Right ventricle myocardium inferior (tissue), 1 donor: ENCODE measurements at regions not wholly inside any gene's neighbourhood (a gene's known extent, or its start where the extent isn't known, plus 50 kb on each side); places are given as distances from the start of the nearest gene placed in this dataset.

Source experiments
- ATAC-seq: fragments of 200-7000 bp; cut with Tn5 transposase; one replicate; pipeline ENCODE4 v1.9.1; 2020; ENCODE audit warnings: mild to moderate bottlenecking, moderate library complexity
- DNase-seq: peaks from one replicate; pipeline ENCODE4 v3.0.0; 2021; ENCODE audit errors: missing footprints
- intact Hi-C: fragments of 100-400 bp; cut with DNase I; formaldehyde crosslinking; loops from one replicate; pipeline ENCODE4 v1.11.0; 2022
- donor health status: DM: no; HTN: yes; CAD: no; lungs with severe emphysema.

DNA sequence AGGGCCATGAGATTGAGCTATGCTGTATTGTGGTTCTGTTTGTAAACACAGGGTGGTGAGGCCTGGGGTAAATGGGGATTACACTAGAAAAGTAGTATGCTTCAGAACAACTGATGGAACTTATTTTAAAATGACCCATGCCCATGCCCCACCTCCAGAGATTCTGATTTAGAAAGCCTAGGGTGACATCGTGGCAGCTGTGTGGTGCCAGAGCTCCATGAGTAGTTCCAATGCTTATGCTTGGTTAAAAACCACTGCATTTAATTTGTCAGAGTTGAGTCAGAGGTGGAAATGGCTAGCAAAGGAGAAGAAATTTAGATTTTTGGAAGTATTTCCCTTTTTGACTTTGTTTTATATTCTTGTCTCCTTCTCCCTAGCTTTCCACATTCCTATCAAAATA is 63.4 kb upstream of the PDE5A start:
- intact Hi-C loops, result loop anchor here (2.0 to 5.0 kb wide), 2 partner anchors 95 to 357 kb away; no protein-coding TSS in a partner anchor
- DNase-seq (no peak), ATAC-seq (peak; percentile 62)

DNA sequence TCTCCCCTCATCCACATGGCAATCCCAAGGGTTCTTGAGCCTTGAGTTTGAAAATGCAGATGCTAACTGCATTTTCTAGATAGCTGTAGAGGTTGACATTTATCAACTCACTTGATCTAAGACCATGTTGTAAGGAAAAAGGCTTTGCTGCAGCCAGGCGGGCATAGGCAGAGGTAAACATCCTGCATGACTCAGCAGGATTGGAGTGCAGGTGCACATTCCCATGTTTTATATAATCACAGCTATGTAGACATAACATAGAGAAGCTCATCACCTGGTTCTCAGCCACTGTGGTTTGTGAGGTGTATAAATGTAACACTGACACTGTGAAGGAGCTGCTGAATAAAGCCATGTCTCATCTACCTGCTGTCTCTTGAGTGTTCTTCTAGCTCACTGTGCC is 62.3 kb upstream of the PDE5A start:
- no peak for DNase-seq
- no peak for ATAC-seq
- intact Hi-C loops, result loop anchor here (5.0 kb wide), 1 partner anchor 96 kb away; no protein-coding TSS in a partner anchor

DNA sequence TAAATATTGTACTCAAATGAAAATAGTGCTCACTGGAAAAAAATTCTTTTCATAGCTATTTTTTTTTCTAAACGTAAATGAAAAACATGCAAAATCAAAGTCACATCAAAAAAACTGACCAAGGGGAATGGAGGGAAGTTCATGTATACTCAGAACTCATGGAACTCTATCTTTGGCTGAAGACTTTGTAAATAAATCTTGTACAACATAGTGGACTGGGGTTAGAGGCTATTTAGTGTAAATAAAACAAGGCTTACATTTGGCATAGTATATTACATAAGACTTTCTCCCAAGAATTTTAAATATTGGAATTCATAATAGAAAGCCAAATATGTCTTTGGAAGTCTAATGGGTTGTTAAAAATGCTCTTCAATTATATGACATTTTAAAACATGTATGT is 59.8 kb upstream of the PDE5A start:
- DNase-seq, result no peak
- intact Hi-C loops, result no loop called here
- no peak for ATAC-seq

DNA sequence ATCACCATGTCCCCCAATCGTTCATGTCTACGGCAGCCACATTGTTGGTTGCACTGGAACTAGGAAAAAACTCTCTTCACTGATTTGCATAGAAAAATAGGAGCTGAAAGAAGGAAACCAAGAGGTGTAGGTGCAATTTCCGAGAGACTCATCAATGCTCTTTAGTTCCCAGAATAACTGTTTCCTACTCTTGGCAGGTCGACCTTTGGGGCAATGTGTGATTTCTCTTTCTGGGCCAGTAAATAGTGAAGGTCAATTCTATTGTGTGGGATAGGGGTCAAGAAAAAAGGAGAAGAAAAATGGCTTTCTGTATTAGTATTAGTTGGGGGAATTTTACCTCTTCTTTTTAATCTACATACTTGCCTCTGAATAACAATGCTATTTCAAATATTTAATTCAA is 55.9 kb upstream of the PDE5A start:
- DNase-seq (no peak), ATAC-seq (no peak)
- intact Hi-C loops, result no loop called here

DNA sequence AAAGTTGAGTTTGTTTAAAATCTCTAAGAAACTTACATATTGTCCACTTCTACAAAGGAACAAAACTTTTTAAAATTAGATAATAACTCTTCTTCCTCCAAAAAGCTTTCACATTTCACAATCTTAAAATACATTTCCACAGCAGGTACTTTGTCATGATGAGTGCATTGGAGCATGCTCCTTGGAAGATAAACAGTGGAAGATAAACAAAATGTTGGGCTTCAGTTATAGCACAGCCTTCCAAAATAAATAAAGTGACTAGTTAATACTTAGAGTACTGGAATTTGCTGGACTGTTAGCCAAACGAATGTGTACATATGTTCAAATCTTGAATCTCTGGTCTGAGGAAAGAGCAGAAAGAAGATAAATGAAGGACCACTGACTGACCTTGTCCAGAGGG is 54.9 kb upstream of the PDE5A start:
- ATAC-seq (peak; percentile 76), DNase-seq (no peak)
- intact Hi-C loops, result no loop called here

DNA sequence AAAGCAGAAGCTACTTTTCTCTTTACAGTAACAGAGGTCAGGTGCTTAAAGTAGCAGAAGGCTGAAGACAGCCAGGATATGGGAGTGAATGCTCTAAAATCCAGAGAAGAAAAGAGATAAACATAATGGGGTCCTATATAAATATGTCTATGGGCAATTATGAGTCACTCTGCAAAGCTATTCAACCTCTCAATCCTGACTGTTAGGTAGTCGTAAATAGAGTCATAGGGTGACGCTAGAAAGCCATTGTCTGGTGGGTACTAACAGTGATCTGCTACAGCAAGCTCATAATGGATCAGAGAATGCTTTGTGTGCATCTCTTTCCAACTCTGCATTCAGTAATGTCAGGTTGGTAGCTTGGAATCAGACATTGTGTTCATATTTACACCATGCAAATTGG is 53.5 kb upstream of the PDE5A start:
- DNase-seq (no peak), ATAC-seq (no peak)
- intact Hi-C loops, result no loop called here

DNA sequence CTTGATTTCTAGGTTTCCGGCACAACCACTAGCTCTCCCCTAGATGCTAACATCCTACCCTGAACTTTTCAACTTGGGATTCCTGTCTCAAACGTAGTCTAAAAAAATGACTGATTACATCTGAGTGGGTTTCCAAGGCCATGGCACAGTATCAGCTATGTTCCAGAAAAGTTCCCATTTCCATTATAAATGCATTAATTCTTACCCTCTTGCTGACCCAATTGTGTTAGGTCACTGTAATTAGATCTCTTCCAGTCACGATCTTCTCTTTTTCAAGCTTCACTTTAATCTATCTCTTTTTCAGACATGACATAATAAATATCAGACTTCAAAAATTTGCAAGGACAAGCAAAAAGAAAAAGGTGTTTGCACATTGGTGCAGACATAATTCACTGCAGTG is 50.6 kb upstream of the PDE5A start:
- DNase-seq (no peak), ATAC-seq (no peak)
- intact Hi-C loops, result no loop called here

DNA sequence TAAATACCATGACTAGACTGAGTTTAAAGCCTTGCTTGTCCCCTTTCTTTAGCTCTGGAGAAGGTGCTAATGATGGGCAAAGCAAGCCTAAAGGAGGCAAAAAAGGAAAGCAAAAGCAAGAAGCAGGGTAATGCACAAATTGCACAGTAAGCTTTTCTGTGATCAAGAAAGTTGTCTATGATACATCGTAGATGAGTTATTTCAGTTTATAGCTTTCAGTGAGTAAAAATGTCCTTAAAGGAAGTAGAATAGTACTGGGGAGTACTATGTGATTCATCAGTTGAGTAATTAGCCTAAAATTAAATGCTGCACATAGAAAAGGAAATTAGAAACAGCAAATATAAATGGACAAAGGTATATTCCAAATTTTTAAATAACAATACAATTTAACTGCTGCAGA is 50.2 kb upstream of the PDE5A start:
- intact Hi-C loops, result no loop called here
- no peak for DNase-seq
- ATAC-seq, result no peak
